OCI-LY7 (cell line): ENCODE measurements at regions not wholly inside any gene's neighbourhood (a gene's known extent, or its start where the extent isn't known, plus 50 kb on each side); places are given as distances from the start of the nearest gene placed in this dataset.

Experiments
- EZH2phosphoT487 ChIP-seq: fragments of 200-600 bp; sonication (generic); IDR thresholded peaks from 2 replicates; pipeline ENCODE4 v1.6.1; 2018; ENCODE audit warnings: low read depth, borderline replicate concordance, mild to moderate bottlenecking, mixed run types, antibody characterized with exemption, low read length, moderate library complexity, mixed read lengths
- TF ChIP-seq, protein P1 (sequence below): fragments of 200-600 bp; sonication (generic); conservative IDR thresholded peaks from 2 replicates; pipeline ENCODE4 v1.5.1; 2014; ENCODE audit warnings: mild to moderate bottlenecking, antibody characterized with exemption, low read length, moderate library complexity, mixed read lengths

DNA sequence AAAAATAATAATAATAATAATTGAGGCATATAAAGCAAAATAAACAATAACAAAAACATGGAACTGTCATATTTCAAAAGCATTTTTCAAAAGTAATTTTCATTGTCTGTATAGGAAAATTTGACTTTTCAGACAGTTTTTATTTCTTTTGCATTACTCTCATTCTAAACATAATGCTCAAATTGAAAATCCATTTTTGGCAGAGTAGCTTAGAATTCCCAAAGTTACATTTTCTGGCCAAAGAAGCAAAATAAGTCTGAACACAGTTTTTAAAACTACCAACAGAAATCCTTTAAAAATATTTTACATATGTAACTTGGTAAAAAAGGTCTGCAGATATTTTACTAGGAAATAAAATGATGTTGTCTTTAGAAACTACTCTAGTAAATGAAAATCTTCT lies 535.4 kb downstream of the ANKRD7 start:
- TF ChIP-seq, protein P1, sequence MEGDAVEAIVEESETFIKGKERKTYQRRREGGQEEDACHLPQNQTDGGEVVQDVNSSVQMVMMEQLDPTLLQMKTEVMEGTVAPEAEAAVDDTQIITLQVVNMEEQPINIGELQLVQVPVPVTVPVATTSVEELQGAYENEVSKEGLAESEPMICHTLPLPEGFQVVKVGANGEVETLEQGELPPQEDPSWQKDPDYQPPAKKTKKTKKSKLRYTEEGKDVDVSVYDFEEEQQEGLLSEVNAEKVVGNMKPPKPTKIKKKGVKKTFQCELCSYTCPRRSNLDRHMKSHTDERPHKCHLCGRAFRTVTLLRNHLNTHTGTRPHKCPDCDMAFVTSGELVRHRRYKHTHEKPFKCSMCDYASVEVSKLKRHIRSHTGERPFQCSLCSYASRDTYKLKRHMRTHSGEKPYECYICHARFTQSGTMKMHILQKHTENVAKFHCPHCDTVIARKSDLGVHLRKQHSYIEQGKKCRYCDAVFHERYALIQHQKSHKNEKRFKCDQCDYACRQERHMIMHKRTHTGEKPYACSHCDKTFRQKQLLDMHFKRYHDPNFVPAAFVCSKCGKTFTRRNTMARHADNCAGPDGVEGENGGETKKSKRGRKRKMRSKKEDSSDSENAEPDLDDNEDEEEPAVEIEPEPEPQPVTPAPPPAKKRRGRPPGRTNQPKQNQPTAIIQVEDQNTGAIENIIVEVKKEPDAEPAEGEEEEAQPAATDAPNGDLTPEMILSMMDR = no peak
- TF ChIP-seq EZH2phosphoT487 = no peak
